ENCODE measurements at regions not wholly inside any gene's neighbourhood (a gene's known extent, or its start where the extent isn't known, plus 50 kb on each side); places are given as distances from the start of the nearest gene placed in this dataset.

DNA sequence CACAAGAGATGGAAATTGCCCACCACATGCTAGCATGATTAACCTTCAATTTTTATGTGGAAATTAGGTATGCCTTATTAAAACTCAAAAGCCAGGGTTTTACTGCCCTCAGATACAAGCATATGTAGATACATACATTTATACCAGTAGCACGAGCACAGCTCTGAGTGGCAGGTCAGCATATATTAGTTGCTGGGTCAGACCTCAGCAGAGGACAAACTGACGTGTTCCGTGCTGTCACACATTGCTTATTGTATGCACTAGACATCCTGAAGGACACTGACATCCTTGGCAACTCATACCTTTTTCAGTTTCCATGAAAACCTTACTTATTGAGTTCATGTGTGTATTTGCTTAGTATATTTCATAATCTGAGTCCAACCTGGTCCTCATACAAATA is 307.7 kb downstream of the TLE1 start:
- H3K36me3 ChIP-seq: no peaks in the 10 kb centered on the region
- H3K27ac ChIP-seq: no peak overlapping the region
- H3K27me3 ChIP-seq: no peaks in the 10 kb centered on the region
- no peak for TF ChIP-seq POLR2AphosphoS5 (IDR thresholded peaks at IDR 0.05; ENCODE audit: insufficient read depth in 1 of 2, low read depth in 1 of 2)
- TF ChIP-seq, protein P1, sequence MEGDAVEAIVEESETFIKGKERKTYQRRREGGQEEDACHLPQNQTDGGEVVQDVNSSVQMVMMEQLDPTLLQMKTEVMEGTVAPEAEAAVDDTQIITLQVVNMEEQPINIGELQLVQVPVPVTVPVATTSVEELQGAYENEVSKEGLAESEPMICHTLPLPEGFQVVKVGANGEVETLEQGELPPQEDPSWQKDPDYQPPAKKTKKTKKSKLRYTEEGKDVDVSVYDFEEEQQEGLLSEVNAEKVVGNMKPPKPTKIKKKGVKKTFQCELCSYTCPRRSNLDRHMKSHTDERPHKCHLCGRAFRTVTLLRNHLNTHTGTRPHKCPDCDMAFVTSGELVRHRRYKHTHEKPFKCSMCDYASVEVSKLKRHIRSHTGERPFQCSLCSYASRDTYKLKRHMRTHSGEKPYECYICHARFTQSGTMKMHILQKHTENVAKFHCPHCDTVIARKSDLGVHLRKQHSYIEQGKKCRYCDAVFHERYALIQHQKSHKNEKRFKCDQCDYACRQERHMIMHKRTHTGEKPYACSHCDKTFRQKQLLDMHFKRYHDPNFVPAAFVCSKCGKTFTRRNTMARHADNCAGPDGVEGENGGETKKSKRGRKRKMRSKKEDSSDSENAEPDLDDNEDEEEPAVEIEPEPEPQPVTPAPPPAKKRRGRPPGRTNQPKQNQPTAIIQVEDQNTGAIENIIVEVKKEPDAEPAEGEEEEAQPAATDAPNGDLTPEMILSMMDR (IDR thresholded peaks at IDR 0.05): no peak
- TF ChIP-seq POLR2A (IDR thresholded peaks at IDR 0.05): no peak
- intact Hi-C loops (cut with DNase I): no loop called here
- no peak for DNase-seq (ENCODE audit: extremely low spot score in 2 of 2)
- no peaks in the 10 kb centered on the region for H3K4me1 ChIP-seq
- no peaks in the 10 kb centered on the region for H3K9me3 ChIP-seq
- H3K4me3 ChIP-seq: no peak overlapping the region

DNA sequence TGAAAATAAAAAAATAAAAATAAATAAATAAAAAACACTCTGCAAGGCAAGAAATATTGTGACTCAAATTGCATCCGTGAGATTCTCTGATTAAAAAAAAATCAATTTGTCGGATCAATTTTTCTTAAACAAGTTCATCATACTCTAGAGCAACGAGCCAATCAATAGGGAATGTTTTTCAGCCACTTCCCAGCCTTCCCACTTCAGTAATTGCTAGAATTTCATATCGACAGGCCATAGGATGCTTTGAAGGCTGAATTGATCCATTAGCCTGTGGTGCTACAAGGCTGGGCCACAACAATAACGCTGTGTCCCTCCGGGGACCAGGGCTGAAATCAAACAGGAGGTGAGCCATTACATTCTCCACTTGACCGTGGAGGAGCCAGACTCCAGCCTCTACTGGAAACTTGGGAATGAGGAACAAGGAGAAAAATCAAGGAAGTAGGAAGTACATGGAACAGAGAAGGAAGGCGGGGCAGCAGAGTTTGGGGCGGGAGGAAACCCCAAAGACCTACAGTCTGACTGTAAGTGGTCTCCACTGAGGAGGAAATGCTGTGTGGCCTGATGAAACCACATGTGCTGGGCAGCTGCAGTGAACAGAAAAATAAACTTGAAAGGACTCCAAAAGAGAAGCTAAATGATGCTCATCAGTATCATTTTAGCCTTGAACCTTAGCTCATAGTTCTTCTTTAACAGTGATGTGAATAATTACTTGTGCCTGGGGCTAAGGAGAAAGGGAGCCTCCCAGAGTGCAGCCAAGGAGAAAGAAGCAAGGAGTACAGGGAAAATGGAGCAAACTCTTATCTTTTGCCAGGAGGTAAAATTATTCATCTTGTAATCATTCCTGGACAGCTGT is 308.6 kb downstream of the TLE1 start:
- Histone ChIP-seq H3K4me1 (no peaks in the 10 kb centered on the region), H3K27ac (no peak overlapping the region), H3K36me3 (no peaks in the 10 kb centered on the region), H3K9me3 (no peaks in the 10 kb centered on the region), H3K4me3 (no peak overlapping the region), H3K27me3 (no peaks in the 10 kb centered on the region)
- DNase-seq (ENCODE audit: extremely low spot score in 2 of 2): no peak
- TF ChIP-seq POLR2AphosphoS5 (IDR thresholded peaks at IDR 0.05; ENCODE audit: insufficient read depth in 1 of 2, low read depth in 1 of 2) (no peak), POLR2A (IDR thresholded peaks at IDR 0.05) (no peak)
- TF ChIP-seq, protein P1 (IDR thresholded peaks at IDR 0.05): no peak
- intact Hi-C loops (cut with DNase I): no loop called here

DNA sequence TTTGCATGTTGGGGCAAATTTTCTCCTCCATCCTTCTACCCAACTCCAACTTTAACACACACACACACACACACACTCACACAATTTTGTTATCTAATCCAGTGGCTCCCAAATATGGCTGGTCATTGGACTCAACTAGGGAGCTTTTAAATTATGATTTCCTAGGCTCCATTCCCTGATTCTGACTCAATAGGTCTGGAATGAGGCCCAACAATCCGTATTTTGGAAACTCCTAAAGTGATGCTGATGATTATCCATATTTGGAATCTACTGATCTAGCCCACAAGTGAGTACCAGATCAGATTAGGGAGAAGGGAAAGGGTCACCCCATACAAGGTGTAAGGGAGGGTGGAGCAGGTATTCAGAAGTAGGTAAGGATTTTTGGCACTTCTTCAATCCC is 309.7 kb downstream of the TLE1 start:
- DNase-seq (ENCODE audit: extremely low spot score in 2 of 2): no peak
- Histone ChIP-seq H3K36me3 (no peaks in the 10 kb centered on the region), H3K27ac (no peak overlapping the region), H3K4me3 (no peak overlapping the region), H3K9me3 (no peaks in the 10 kb centered on the region), H3K4me1 (no peaks in the 10 kb centered on the region), H3K27me3 (no peaks in the 10 kb centered on the region)
- intact Hi-C loops (cut with DNase I): no loop called here
- TF ChIP-seq POLR2A (IDR thresholded peaks at IDR 0.05): no peak
- no peak for TF ChIP-seq POLR2AphosphoS5 (IDR thresholded peaks at IDR 0.05; ENCODE audit: insufficient read depth in 1 of 2, low read depth in 1 of 2)
- TF ChIP-seq, protein P1 (IDR thresholded peaks at IDR 0.05): no peak

DNA sequence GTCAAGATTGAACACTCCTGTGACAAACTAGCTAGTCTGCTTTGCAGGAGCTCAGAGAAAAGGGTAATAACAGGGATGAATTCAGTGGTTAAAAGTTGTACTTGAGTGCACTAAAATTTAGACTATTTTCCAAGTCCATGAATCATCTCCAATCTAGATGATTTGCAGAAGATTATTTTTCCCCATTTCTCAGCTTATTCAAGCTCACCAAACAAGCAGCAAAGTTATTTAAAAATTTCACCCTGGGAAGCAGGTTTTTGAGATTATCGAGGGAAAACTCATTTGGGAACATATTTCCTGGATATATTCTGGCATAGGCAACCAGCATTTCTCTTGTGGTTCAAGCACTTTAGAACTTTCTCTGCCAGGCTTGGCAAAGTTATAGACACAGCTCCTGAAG is 311.4 kb downstream of the TLE1 start:
- Histone ChIP-seq H3K4me3 (no peak overlapping the region), H3K27me3 (no peaks in the 10 kb centered on the region), H3K9me3 (no peaks in the 10 kb centered on the region), H3K36me3 (no peaks in the 10 kb centered on the region), H3K27ac (no peak overlapping the region), H3K4me1 (no peaks in the 10 kb centered on the region)
- no peak for DNase-seq (ENCODE audit: extremely low spot score in 2 of 2)
- intact Hi-C loops (cut with DNase I): no loop called here
- TF ChIP-seq POLR2AphosphoS5 (IDR thresholded peaks at IDR 0.05; ENCODE audit: insufficient read depth in 1 of 2, low read depth in 1 of 2): no peak
- TF ChIP-seq, protein P1 (IDR thresholded peaks at IDR 0.05): no peak
- no peak for TF ChIP-seq POLR2A (IDR thresholded peaks at IDR 0.05)

DNA sequence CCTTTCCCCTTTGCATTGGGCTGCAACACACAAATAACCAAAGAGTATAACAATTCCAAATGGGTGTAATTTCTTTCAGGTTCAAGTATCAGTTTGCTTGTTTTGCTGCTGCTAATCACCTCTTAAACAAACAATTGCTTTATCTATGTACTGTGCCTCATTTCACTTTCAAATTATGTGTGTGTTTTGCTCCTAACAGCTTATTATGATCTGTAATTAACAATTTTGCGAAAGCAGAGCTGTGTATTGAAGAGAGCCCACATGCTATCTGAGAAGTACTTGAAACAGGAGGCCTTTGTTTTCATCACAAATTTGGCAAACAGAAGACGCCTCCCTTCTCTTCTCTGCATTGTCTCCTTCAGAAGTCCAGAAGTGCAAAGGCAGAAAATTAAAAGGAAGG is 312.0 kb downstream of the TLE1 start:
- no peak for DNase-seq (ENCODE audit: extremely low spot score in 2 of 2)
- Histone ChIP-seq H3K4me3 (no peak overlapping the region), H3K27me3 (no peaks in the 10 kb centered on the region), H3K27ac (no peak overlapping the region), H3K36me3 (no peaks in the 10 kb centered on the region), H3K4me1 (no peaks in the 10 kb centered on the region), H3K9me3 (no peaks in the 10 kb centered on the region)
- TF ChIP-seq, protein P1 (IDR thresholded peaks at IDR 0.05): no peak
- TF ChIP-seq POLR2A (IDR thresholded peaks at IDR 0.05) (no peak), POLR2AphosphoS5 (IDR thresholded peaks at IDR 0.05; ENCODE audit: insufficient read depth in 1 of 2, low read depth in 1 of 2) (no peak)
- intact Hi-C loops (cut with DNase I): no loop called here

Data from vagina (tissue), 2 donors.